ENCODE measurements at regions not wholly inside any gene's neighbourhood (a gene's known extent, or its start where the extent isn't known, plus 50 kb on each side); places are given as distances from the start of the nearest gene placed in this dataset.

GRCh38 chr4:13316354-13316753, 167.8 kb downstream of the RAB28 start:
- DNase-seq (ENCODE audit: low read depth): no peak

DNA sequence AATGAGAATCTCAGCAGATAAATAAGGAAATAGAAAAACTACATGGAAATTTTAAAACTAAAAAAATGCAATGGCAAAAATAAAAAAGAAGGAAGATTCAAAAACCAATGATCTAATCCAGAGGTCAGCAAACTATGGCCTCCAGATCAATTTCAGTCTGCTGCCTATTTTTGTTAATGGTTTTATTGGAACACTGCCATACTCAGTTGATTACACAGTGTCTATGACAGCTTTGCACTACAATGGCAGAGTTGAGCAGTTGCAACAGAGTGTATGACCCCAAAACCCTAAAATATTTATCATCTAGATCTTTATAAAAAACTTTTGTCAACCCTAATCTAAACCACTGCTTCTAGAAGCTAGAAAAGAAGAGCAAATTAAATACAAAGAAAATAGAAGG, 170.3 kb downstream of the RAB28 start:
- DNase-seq (ENCODE audit: low read depth): no peak

DNA sequence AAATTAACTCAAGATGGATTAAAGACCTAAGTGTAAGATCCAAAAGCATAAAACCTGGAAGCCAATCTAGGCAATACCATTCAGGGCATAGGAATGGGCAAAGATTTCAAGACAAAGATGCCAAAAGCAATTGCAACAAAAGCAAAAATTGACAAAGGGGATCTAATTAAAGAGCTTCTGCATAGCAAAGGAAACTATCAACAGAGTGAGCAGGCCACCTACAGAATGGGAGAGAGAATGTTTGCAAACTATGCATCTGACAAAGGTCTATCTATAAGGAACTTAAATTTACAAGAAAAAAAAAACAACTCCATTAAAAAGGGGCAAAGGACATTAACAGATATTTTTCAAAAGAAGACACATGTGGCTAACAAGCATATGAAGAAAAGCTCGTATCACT, 171.9 kb downstream of the RAB28 start:
- no peak for DNase-seq (ENCODE audit: low read depth)

GRCh38 chr4:13309751-13310150, 174.4 kb downstream of the RAB28 start:
- DNase-seq (ENCODE audit: low read depth): no peak

DNA sequence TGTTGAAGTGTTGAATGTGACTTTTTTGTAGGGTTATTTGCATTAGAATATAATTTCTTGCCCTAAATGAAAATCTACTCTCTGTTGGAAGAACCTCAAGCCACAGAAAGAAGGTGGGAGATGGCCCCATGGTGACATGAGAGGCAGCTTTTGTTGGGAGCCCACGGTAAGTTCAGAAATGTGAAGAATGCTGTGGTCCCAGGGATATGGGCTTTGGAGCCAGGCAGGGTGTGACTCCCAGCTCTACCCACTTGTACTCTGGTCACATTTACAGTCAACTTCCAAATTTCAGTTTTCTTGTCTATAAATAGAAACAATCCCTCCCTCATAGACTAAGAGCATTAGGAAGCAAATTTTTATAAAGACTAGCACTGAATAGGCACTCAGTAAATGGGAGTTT, 177.8 kb downstream of the RAB28 start:
- no peak for DNase-seq (ENCODE audit: low read depth)

DNA sequence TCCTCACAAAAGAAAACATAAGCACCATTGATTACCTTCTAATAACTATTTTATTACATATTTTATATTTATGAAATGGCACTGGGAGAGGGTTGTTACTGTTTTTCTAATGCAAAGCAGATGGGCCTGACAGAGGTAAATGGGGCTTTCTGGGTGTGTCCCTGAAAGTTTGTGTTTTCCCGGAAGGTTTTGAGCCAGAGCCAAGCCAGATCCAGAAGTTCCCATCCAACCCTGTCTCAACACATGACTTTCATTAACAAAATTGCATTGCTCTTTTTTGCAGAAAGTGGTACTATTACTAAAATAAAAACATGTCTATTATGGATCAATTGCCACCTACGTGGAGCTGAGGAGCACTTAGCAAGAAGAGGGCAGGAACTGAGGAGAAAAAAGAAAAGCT, 181.3 kb downstream of the RAB28 start:
- DNase-seq (ENCODE audit: low read depth): peak; percentile 43

GRCh38 chr4:13299343-13299742, 184.8 kb downstream of the RAB28 start:
- no peak for DNase-seq (ENCODE audit: low read depth)

DNA sequence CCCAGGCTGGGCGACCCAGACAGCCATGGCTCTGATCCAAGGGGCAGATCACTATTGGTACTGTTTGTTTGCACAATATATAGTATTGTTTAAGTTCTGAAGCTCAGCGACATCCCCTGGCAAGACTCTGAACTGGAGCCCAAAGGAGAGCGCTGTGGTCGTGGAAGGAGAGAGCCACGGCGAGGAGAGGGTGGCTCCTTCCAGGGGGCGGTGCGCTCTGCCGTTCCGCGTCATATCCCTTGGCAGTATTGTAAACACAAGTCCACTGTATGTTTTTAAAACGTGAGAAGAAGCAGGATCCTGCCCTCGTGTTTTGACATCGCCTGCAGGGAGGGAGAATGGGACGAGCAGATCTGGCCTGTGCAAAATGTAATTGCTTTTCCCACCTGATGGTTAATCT, 185.5 kb downstream of the RAB28 start:
- DNase-seq (ENCODE audit: low read depth): no peak

DNA sequence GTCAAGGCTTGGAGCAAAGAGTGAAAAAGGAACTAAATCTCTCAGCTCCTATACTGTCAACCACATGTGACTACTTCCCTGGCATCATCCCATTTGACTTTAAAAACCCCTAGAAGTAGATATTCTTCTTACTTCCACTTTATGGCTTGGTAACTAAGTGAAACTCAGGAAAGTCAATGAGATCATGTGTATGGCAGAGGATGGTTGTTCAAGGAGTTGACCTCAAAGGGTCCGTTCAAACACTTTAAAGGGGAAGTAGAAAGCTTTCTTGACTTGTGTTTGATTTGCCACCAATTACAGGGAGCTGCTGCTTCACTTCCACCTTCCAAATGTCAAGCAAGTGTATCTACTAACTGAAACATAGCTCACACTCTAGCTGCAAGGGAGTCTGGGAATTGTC, 187.2 kb downstream of the RAB28 start:
- DNase-seq (ENCODE audit: low read depth): no peak

GRCh38 chr4:13294961-13295605, 189.1 kb downstream of the RAB28 start:
- no peak for DNase-seq (ENCODE audit: low read depth)

GRCh38 chr4:13292372-13292771, 191.8 kb downstream of the RAB28 start:
- no peak for DNase-seq (ENCODE audit: low read depth)

DNA sequence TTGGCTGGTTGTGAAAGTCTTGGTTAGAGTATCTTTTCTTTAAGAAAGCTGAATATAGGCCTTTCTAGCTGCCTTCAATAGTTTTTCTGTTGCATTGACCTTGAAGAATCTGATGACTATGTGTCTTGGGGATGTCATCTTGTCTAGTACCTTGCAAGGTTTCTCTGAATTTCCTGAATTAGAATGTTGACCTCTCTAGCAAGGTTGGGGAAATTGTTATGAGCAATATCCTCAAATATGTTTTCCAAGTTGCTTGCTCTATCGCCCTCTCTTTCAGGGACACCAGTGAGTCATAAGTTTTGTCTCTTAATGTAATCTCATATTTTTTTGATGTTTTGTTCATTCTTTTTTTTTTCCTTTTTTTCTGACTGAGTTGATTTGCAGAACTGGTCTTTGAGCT, 194.7 kb downstream of the RAB28 start:
- DNase-seq (ENCODE audit: low read depth): peak; percentile 12

DNA sequence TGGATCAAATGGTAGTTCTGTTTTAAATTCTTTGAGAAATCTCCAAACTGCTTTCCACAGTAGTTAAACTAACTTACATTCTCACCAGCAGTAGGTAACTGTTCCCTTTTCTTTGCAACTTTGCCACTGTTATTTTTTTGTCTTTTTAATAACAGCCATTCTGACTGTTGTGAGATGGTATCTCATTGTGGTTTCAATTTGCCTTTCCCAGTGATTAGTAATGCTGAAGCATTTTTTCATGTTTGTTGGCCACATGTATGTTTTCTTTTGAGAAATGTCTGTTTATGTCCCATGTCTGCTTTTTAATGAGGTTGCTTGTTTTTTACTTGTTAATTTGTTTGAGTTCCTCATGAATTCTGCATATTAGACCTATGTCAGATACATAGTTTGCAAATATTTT, 198.8 kb downstream of the RAB28 start:
- DNase-seq (ENCODE audit: low read depth): no peak

GRCh38 chr4:13284932-13285331, 199.2 kb downstream of the RAB28 start:
- DNase-seq (ENCODE audit: low read depth): no peak

DNA sequence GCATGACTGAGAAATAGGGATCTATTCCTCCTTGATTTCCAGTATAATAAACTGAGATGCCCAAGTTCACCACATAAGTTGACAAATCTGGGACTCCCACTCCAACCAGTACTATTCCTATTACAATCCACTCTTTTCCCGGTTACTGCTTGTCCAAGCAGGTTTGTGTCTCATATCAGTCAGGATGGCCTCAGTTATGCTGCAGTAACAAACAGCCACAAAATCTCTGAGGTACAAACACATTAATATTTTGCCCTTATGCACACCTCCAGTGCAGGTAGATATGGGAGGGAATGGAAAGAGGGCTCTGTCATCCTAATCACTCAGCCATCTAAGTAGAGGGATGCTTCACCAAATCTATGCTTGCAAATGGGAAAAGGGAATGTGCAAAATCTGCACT, 207.8 kb downstream of the RAB28 start:
- no peak for DNase-seq (ENCODE audit: low read depth)

GRCh38 chr4:13268703-13269102, 215.4 kb downstream of the RAB28 start:
- DNase-seq (ENCODE audit: low read depth): no peak

DNA sequence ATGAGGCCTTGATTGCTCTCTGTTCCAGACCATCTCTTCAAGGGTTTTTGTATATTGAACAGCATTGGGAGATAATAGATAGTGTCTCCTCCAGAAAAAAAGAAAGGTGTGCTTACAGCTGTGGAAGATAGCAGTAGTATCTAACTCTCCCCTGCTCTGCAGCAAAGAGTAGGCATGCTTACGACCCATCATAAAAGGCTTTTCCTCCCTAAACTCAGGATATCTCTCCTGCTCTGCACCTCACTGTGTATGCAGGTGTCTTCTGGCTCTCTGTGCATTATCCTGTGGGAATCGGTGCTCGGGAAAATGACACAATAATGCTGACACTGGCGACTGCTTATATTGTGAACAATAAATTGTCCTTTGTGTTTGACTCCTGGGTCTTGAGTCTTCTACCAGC, 216.0 kb downstream of the RAB28 start:
- no peak for DNase-seq (ENCODE audit: low read depth)

DNA sequence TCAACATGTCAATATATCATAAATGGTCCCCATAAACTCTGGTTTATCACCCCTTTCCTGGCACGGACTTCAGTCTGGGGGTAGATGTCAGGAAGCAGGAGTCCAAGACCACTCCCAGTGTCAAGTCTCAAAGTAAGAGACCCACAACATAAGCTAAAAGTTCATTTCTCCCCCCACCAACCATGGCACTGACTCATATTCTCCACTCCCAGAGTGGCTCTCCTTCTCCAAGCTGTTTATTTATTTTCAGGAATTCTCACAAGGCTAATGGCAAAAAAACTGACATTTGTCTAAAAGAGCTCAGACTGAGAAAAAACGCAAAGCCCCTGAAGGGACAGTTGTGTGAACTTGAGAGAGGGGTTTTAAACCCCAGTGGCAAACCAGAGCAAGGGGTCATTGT, 217.0 kb downstream of the RAB28 start:
- DNase-seq (ENCODE audit: low read depth): no peak

DNA sequence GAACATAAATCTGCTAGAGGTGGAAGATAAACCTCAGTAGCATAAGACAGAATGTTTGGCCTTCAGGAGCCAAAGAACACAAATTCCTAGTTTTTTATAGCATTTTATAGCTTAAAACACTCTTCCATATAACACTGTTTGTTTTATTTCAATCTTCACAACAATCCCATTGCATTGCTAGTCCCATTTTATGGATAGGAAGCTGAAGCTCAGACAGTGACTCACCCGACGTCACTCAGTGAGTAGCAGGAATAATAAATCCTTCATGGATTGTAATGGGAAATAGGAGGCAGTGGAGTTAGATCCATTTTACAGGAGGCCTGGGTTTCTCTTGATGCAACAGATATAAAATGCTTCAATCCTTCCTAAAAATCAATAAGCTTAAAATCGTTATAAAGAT, 217.5 kb downstream of the RAB28 start:
- no peak for DNase-seq (ENCODE audit: low read depth)

GRCh38 chr4:13263967-13264525, 220.1 kb downstream of the RAB28 start:
- DNase-seq (ENCODE audit: low read depth): no peak

- DNase-seq (ENCODE audit: low read depth): no peak
These were observed 221.3 kb downstream of the RAB28 start for GRCh38 chr4:13262816-13263215.

- no peak for DNase-seq (ENCODE audit: low read depth)
These were observed 222.5 kb downstream of the RAB28 start for GRCh38 chr4:13261486-13262257.

DNA sequence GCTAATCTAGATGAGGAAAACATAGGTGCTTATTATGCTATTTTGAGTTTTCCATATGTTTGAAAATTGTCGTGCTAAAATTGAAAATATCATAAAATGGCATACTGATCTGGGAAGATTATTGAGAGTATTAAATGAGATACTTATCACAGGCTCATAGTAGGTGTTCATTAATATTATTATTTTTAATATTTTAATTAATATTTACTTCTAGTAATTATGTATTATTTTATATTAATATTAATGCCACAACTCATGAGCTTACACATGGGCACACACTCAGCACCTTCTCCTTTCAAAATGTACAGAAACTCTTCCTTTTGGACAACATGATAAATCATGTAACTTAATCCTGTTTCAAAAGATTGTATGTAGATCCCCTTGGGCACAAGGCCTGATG, 223.6 kb downstream of the RAB28 start:
- no peak for DNase-seq (ENCODE audit: low read depth)

DNA sequence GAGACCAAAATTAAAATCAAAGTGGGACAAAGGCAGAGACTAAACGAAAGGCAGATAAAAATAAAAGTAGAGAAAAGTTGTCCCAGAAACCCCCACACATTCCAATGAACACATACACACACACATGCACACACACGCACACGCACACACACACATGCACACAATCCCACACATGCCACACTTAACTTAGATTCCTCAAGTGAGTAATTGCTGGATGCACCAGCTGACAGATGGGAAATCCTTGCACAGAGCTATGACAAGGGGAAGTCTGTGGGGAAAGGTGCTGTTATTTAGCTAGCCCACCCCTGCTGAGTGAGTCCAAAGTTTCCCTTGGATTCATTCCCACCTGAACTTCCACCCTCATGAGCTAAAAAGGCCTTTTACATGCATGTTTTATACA, 233.9 kb downstream of the RAB28 start:
- no peak for DNase-seq (ENCODE audit: low read depth)
